ENCODE measurements at regions not wholly inside any gene's neighbourhood (a gene's known extent, or its start where the extent isn't known, plus 50 kb on each side); places are given as distances from the start of the nearest gene placed in this dataset.

- peak in 1 of 2 donors; percentile 1 for DNase-seq (ENCODE audit: low read depth in 2 of 2)
Measured at GRCh38 chr2:71277536-71278103, 50.7 kb upstream of the PAIP2B start.

GRCh38 chr2:71277147-71277475 lies 50.2 kb upstream of the PAIP2B start:
- no peak for DNase-seq (ENCODE audit: low read depth in 2 of 2)

GRCh38 chr2:71276311-71277146 lies 49.6 kb upstream of the PAIP2B start:
- peak; percentile 84 for DNase-seq (ENCODE audit: low read depth in 2 of 2)

All from stimulated activated CD8-positive, alpha-beta memory T cell treated with anti-CD3 and anti-CD28 coated beads, Interleukin-15, amount 100 ng/mL, for 48 hours (primary cell).